ENCODE measurements at regions not wholly inside any gene's neighbourhood (a gene's known extent, or its start where the extent isn't known, plus 50 kb on each side); places are given as distances from the start of the nearest gene placed in this dataset.

- Histone ChIP-seq H4K20me1 (replicated peaks; ENCODE audit: insufficient read depth) (no peaks in the 10 kb centered on the region), H3K4me2 (no peak overlapping the region), H3K27ac (ENCODE audit: low read depth) (no peak overlapping the region), H3K27me3 (ENCODE audit: insufficient read depth) (no peaks in the 10 kb centered on the region), H3K79me2 (replicated peaks; ENCODE audit: insufficient read depth) (no peaks in the 10 kb centered on the region), H3K4me1 (ENCODE audit: insufficient read depth) (peaks cover 15% of the 10 kb centered on the region; the same call in 1 of the 2 replicates), H3K4me3 (no peak overlapping the region), H2AFZ (peak overlapping the region; percentile 39; the same call in 1 of the 2 replicates), H3K9me2 (ENCODE audit: insufficient read depth) (no peaks in the 10 kb centered on the region), H3F3A (replicated peaks; ENCODE audit: low read depth) (no peaks in the 10 kb centered on the region), H3K36me3 (ENCODE audit: insufficient read depth) (no peaks in the 10 kb centered on the region)
- no peaks in the 10 kb centered on the region for H3K9me3 Mint-ChIP-seq
- TF ChIP-seq REST (IDR thresholded peaks at IDR 0.05; ENCODE audit: unreplicated experiment) (no peak), ZNF462 (CRISPR knock-in tag; IDR thresholded peaks at IDR 0.05) (no peak), NANOG (IDR thresholded peaks at IDR 0.05; ENCODE audit: borderline replicate concordance) (no peak), CTCF (conservative IDR thresholded peaks at IDR 0.05; ENCODE audit: low read depth in 2 of 2) (no peak), STAT1 (IDR thresholded peaks at IDR 0.05; ENCODE audit: unreplicated experiment) (no peak), ETS1 (IDR thresholded peaks at IDR 0.05) (no peak), ZNF331 (CRISPR knock-in tag; IDR thresholded peaks at IDR 0.05; ENCODE audit: low read depth) (no peak), CREB1 (CRISPR knock-in tag; IDR thresholded peaks at IDR 0.05; ENCODE audit: low read depth) (no peak), JUNB (IDR thresholded peaks at IDR 0.05; ENCODE audit: unreplicated experiment) (no peak), ZNF114 (CRISPR knock-in tag; IDR thresholded peaks at IDR 0.05) (no peak), EZH2phosphoT487 (IDR thresholded peaks at IDR 0.05; ENCODE audit: unreplicated experiment) (no peak), EZH2 (IDR thresholded peaks at IDR 0.05; ENCODE audit: low read depth, unreplicated experiment) (no peak), POLR2AphosphoS5 (IDR thresholded peaks at IDR 0.05; ENCODE audit: low read depth) (no peak)
- peaks cover 8% of the 10 kb centered on the region for H3K27me3 Mint-ChIP-seq (ENCODE audit: insufficient read depth, low read depth, poor library complexity)
- no peak overlapping the region for H3K4me3 Mint-ChIP-seq
- DNase-seq (ENCODE audit: low spot score): no peak
- H3K27ac Mint-ChIP-seq: no peak overlapping the region
- no peak for ATAC-seq
- peaks cover 14% of the 10 kb centered on the region; the same call in 2 of the 3 replicates for H3K4me1 Mint-ChIP-seq
- H3K36me3 Mint-ChIP-seq (ENCODE audit: low read depth): no peaks in the 10 kb centered on the region
Observed at GRCh38 chr13:94776300-94776699, 64.0 kb upstream of the SOX21 start.
